Forelimb muscle (tissue), 1 donor: ENCODE measurements at regions not wholly inside any gene's neighbourhood (a gene's known extent, or its start where the extent isn't known, plus 50 kb on each side); places are given as distances from the start of the nearest gene placed in this dataset.

Experiments
- DNase-seq: peaks from one replicate; pipeline ENCODE4 v3.0.0-alpha.2; 2013; ENCODE audit warnings: low read depth

GRCh38 chr17:77571155-77571981, 387.1 kb upstream of the TNRC6C start:
- DNase-seq: no peak

DNA sequence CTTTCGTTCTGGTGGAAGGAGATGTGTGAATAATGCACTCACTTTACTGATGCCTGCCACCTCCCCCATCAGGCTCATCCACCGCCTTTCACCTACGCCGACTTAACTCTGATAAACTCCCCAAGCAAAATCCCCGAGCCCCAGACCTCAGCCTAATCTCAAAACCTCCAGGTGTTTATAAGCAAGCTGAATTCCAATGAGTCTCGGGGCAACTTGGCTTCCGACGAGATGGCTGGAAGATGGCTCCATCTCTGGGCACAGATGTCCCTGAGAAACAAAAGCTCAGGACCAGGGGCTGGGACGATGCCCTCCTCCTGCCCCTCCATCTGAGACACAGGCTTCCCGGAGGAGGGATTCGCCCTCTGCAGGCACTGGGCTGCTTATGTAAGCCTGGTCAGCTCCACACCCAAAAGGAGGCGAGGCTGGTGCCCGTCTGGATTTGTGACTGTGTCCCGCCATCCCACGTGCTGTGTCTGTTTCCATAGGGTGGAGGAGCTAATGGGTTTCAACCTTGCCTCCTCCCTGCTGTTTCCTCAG, 386.4 kb upstream of the TNRC6C start:
- DNase-seq: no peak

DNA sequence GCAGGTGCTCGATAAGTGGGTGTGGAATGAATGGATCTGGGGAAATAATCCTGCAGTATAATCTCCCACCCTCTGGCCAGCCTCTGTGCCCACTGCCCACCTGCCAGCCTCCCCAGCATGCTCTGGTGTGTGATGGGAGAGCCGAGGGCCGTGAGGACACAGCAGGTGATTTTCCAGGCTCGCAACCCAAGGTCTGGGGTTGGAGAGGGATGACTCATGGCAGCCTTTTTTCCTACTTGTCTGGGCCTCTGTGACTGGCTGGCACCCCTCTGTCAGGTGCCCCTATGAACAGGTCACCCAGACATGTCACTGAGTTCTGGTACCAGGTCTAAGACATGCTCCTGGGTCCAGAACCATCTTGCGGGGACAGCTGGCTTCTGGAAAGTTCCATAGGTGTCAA, 385.7 kb upstream of the TNRC6C start:
- no peak for DNase-seq

- DNase-seq: no peak
Measured at GRCh38 chr17:77577491-77577890, 381.0 kb upstream of the TNRC6C start.

- no peak for DNase-seq
Measured at GRCh38 chr17:77579131-77579530, 379.4 kb upstream of the TNRC6C start.

GRCh38 chr17:77579682-77580081, 378.8 kb upstream of the TNRC6C start:
- DNase-seq: no peak

DNA sequence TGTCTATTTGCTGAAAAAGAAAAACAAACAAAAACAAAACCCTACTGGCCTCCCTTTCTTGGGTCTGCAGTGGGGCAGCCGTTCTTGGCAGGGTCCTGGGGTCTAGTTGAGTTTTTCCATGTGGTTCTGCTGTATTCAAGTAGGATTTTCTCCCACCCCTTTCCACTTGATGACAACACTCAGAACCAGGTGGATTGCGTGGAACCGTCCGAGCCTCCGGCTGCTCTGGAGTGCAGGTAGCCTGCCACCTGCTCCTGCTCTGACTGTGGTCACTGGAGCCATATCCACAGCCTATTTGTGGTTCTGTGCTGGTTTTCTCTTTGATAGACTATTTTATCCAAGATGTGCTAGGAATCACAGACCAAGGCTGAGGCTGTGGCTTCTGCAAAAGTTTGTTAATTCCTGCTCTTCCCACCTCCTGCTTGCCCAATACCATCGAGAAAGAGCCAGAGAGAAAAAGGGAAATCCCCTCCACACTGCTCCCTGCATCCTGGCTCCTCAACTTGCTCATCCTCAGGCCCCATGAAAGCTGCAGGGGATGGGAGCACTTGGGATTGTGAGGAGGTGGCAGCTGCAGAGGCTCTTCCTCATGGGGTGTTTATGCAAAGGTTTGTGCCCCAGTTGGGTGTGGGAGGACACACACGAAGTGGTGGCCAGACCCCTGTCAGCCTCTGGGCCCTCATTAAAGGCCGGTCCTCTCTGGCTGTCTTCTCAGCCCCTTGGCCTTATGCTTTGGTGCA, 377.8 kb upstream of the TNRC6C start:
- DNase-seq: no peak

GRCh38 chr17:77581480-77581879, 377.0 kb upstream of the TNRC6C start:
- DNase-seq: no peak

DNA sequence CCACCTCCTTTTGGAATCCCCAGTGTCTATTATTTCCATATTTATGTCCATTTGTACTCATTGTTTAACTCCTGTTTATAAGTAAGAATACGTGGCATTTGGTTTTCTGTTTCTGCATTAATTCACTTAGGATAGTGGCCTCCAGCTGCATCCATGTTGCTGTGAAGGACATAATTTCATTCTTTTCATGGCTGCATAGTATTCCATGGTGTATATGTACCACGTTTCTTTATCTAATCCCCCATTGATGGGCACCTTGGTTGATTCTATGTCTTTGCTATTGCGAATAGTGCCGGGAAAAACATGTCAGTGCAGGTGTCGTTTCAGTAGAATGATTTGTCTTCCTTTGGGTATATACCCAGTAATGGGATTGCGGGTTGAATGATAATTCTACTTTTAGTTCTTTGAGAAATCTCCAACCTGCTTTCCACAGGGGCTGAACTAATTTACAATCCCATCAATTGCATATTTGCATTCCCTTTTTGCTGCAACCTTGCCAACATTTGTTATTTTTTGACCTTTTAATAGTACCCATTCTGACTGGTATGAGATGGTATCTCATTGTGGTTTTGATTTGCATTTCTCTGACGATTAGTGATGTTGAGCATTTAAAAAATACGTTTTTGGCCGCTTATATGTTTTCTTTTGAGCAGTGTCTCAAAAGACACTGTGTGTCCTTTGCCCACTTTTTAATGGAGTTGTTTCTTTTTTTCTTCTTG, 373.2 kb upstream of the TNRC6C start:
- no peak for DNase-seq

DNA sequence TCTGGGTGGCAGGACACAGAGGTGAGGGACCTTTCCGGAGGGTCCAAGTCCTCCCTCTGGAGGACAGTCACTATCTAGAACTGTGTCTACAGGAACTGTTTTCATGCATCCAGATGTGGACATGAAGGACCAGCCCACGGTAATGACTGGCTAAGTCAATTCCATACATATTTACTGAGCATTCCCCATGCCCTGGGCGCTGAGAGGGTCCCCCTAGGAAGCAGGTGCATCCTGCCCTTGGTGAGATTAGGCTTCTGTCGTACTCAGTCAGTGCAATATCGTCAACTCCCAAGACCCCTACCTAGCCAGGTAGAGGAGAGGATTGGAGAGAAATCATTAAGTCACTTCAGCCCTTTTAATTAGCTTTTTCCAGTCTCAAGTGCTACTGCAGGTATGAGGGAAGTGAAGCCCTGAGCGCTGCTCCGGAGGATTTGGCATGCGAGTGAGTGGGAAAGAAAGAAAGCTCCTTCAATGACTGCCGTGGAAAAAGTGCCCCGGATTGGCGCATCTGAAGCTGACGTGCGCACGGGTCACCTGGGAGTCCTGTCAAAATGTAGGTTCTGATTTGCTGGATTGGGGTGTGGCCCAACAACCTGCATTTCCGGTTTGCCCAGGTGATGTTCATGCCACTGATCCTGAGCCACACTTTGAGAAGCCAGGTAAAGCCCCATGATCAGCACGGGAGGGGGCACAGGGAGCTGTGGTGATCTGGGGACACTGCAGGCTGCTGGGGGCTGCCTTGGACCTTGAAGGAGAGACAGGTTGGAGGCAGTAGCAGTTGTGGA, 367.4 kb upstream of the TNRC6C start:
- no peak for DNase-seq

- no peak for DNase-seq
Measured at GRCh38 chr17:77592106-77592865, 366.2 kb upstream of the TNRC6C start.

- DNase-seq: no peak
Measured at GRCh38 chr17:77593081-77593480, 365.4 kb upstream of the TNRC6C start.

- DNase-seq: no peak
Measured at GRCh38 chr17:77594416-77595209, 363.9 kb upstream of the TNRC6C start.

- no peak for DNase-seq
Measured at GRCh38 chr17:77596491-77597417, 361.7 kb upstream of the TNRC6C start.

DNA sequence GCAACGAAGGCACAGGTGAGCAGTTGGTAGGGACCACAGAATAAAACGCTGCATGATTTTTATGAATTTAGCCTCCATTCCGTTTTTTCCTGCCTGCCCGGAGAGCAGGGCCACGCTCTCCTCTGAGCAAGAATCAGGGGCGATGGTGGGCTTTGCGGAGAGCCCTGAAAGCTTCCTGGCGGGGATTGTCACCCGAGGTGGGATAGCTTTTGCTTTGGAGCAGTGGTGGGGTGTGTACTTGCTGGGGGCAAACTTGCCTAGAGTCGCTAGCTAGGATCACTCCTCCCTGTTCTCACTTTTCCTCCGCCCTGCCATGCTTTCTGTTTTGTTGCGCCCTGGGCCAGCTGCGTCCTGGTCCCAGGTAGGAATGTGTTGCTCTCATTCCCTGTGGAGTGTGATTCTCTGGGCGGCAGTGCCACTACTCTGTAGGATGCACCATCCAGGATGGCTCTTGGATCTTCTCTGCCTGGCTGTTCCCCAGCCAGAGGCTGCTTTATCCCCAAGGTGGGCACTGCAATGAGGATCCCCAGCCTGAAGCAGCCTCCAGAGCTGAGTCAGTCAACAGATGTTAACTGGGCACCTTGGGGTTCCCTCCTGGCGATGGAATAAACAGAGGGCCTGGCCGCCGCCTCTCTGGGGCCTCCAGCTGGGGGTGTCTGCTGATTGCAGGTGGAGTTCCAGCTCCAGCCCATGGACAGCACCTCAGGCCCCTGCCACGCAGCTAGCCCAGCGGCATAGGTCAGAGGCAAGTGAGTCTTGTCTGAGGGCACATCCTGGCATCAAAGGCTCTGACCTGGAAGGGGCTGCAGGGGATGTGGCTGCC, 360.9 kb upstream of the TNRC6C start:
- no peak for DNase-seq

DNA sequence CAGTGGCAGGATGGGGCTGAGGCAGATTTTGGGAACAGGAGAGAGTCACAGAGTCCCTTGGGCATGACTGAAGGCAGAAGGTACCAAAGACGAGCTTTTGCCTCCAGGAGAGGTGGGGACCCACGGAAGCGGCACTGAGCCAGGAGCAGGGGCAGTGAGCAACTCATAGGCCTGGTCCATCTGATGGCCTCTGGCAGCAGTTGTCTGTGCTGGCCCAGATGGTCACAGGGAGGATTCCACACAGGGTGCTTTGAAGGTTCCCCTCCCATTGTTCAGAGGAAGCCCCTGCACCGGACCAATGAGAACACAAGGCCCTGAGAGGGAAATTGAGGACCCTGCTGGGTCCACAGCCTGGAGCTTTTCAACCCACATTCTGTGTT, 360.3 kb upstream of the TNRC6C start:
- no peak for DNase-seq

DNA sequence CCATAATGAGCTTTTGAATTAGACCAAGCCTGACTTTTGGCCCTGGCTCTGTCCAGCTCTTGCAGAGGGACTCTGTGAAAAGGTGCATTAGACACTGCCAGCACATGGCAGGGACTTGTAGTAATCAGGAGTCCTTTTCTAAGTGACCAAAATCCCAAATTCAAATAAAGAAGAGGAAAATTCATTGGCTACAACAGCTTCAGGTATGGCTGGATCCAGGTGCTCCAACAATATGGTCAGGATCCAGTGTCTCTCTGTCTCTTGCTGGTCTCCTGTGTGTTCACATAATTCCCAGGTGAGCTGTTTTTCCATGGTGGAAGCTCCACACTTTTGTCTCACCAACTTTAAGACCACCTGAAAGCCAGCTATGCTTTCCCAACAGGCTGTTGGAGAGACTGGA, 358.8 kb upstream of the TNRC6C start:
- no peak for DNase-seq

GRCh38 chr17:77600346-77600745, 358.2 kb upstream of the TNRC6C start:
- DNase-seq: no peak
